ENCODE measurements at regions not wholly inside any gene's neighbourhood (a gene's known extent, or its start where the extent isn't known, plus 50 kb on each side); places are given as distances from the start of the nearest gene placed in this dataset.

DNA sequence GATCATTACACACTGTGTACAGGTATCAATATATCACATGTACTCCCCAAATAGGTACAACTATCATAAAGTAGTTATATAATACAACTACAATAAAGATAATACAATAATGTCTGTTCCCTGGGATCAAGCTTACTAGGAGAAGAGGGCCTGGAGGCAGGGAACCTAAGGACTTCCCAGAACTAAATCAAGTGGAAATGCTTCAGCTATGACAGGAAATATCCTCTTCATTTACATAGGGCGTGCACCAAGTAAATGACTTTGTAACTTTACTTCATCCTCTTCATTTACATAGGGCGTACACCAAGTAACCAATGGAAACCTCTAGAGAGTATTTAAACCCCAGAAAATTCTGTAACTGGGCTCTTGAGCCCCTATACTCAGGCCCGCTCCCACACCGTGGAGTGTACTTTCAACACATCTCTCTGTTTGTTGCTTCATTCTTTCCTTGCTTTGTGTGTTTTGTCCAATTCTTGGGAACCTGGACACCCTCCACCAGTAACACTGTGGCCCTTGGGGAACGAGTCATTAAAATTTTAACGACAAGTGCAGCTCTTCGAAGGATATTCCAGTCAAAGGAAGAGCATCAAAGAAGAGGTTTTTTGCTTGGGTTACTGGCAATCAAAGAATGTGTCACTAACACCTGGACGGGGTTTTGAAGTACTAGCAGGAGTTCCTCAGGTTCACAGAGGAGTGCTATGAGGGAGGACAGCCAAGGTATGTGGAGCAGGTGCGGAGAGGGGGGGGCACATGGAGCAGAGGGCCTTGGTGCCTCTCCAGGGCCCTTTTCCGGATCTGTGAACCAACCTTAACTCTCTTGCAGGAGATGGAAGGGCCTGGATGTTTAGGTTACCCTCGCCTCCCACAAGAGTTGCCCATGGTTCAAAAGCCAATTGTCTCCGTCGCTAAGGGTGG lies 106.6 kb upstream of the DAP start:
- DNase-seq (ENCODE audit: low spot score): no peak
- TF ChIP-seq, protein P1, sequence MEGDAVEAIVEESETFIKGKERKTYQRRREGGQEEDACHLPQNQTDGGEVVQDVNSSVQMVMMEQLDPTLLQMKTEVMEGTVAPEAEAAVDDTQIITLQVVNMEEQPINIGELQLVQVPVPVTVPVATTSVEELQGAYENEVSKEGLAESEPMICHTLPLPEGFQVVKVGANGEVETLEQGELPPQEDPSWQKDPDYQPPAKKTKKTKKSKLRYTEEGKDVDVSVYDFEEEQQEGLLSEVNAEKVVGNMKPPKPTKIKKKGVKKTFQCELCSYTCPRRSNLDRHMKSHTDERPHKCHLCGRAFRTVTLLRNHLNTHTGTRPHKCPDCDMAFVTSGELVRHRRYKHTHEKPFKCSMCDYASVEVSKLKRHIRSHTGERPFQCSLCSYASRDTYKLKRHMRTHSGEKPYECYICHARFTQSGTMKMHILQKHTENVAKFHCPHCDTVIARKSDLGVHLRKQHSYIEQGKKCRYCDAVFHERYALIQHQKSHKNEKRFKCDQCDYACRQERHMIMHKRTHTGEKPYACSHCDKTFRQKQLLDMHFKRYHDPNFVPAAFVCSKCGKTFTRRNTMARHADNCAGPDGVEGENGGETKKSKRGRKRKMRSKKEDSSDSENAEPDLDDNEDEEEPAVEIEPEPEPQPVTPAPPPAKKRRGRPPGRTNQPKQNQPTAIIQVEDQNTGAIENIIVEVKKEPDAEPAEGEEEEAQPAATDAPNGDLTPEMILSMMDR (IDR thresholded peaks at IDR 0.05; ENCODE audit: extremely low read depth, insufficient read depth, missing control alignments): no peak
- in situ Hi-C loops (cut with MboI; ENCODE audit: low pct_unique_long_range_greater_than_20kb, low sequenced_read_pairs, unreplicated experiment): no loop called here

DNA sequence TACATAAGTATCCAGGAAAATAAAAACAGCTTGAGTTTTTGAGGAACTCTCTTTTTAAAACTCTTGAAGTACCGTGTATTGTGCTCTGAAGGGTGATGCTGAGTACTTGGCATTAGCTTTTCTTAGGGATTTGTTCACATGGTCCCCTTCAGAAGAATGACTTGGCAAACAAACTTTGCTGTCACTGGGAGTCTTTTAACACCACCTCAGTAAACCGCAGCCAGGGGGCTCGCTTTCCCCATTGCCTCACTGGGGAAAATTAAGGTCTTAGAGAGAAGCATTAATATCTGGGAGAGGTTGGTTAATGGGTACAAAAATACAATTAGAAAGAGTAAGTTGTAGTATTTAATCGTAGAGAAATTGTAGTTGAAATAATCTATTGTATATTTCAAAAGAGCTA lies 105.9 kb upstream of the DAP start:
- TF ChIP-seq, protein P1 (IDR thresholded peaks at IDR 0.05; ENCODE audit: extremely low read depth, insufficient read depth, missing control alignments): no peak
- no peak for DNase-seq (ENCODE audit: low spot score)
- in situ Hi-C loops (cut with MboI; ENCODE audit: low pct_unique_long_range_greater_than_20kb, low sequenced_read_pairs, unreplicated experiment): no loop called here

- in situ Hi-C loops (cut with MboI; ENCODE audit: low pct_unique_long_range_greater_than_20kb, low sequenced_read_pairs, unreplicated experiment): no loop called here
- DNase-seq (ENCODE audit: low spot score): peak; percentile 79
- TF ChIP-seq, protein P1 (IDR thresholded peaks at IDR 0.05; ENCODE audit: extremely low read depth, insufficient read depth, missing control alignments): peak; percentile 90
Measured at GRCh38 chr5:10863763-10864383, 102.8 kb upstream of the DAP start.

DNA sequence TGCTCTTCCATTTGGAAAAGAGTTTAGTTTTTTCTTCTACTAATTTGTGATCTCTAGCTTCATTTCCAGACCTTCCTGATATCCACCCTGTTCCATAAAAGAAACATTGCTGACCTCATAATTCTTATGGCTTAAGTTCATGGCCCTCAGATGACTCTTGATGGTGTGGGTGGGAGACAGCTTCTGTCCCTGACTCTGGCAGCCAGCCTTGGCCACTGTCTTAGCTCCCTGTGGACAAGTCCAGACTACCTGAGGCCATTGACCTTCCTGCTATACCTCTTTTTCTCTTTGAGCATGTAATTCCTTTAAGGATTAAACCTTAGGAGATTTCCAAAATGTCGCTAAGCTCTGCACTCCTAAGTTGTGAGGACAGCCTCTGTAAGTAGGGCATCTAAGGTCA lies 101.1 kb upstream of the DAP start:
- TF ChIP-seq, protein P1 (IDR thresholded peaks at IDR 0.05; ENCODE audit: extremely low read depth, insufficient read depth, missing control alignments): no peak
- DNase-seq (ENCODE audit: low spot score): no peak
- in situ Hi-C loops (cut with MboI; ENCODE audit: low pct_unique_long_range_greater_than_20kb, low sequenced_read_pairs, unreplicated experiment): no loop called here

DNA sequence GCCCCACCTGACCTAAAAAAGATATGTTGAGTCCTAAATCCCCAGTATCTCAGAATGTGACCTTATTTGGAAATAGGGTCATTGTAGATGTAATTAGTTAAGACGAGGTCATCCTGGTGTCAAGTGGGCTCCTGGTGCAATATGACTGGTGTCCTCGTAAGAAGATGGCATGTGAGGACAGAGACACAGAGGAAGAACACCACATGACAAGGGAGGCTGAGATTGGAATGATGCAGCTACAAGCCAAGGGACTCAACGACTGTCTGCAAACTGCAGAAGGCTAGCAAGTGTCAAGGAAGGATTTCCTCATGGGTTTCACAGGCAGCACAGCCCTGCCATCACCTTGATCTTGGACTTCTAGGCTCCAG lies 100.4 kb upstream of the DAP start:
- DNase-seq (ENCODE audit: low spot score): no peak
- TF ChIP-seq, protein P1 (IDR thresholded peaks at IDR 0.05; ENCODE audit: extremely low read depth, insufficient read depth, missing control alignments): no peak
- in situ Hi-C loops (cut with MboI; ENCODE audit: low pct_unique_long_range_greater_than_20kb, low sequenced_read_pairs, unreplicated experiment): no loop called here

- DNase-seq (ENCODE audit: low spot score): no peak
- TF ChIP-seq, protein P1 (IDR thresholded peaks at IDR 0.05; ENCODE audit: extremely low read depth, insufficient read depth, missing control alignments): no peak
- in situ Hi-C loops (cut with MboI; ENCODE audit: low pct_unique_long_range_greater_than_20kb, low sequenced_read_pairs, unreplicated experiment): no loop called here
Measured at GRCh38 chr5:10860645-10861422, 99.8 kb upstream of the DAP start.

All from GM13977 (cell line).